MCF 10A (cell line): ENCODE measurements at regions not wholly inside any gene's neighbourhood (a gene's known extent, or its start where the extent isn't known, plus 50 kb on each side); places are given as distances from the start of the nearest gene placed in this dataset.

Source experiments
- BruUV-seq: library from RNA; stranded (reverse); fragments of 400-500 nt; replicated peaks from 2 replicates; lab custom pipeline; 2021; lab: Mats Ljungman, UMichigan
- CTCF ChIA-PET: fragments of 300-600 bp; sonication (Branson Sonifier 250); formaldehyde crosslinking; extraction: SDS; loops from one replicate; lab custom pipeline; 2021; ENCODE audit warnings: antibody characterized with exemption, inconsistent platforms; lab: Yijun Ruan, JAX
- POLR2A ChIA-PET: fragments of 300-600, 350-650 bp; sonication (Branson Sonifier 250); formaldehyde crosslinking; extraction: SDS; loops from one replicate; lab custom pipeline; 2020; ENCODE audit warnings: antibody characterized with exemption, inconsistent platforms; lab: Yijun Ruan, JAX
- DNase-seq: peaks from one replicate; pipeline ENCODE4 v3.0.0-alpha.2; 2018; ENCODE audit not compliant: unreplicated experiment
- H3K27ac Mint-ChIP-seq: one replicate; pipeline ENCODE4 v1.8.0; 2022; ENCODE audit warnings: mild to moderate bottlenecking, low read depth, mixed read lengths; ENCODE audit not compliant: unreplicated experiment
- H3K27me3 Mint-ChIP-seq: one replicate; pipeline ENCODE4 v1.8.0; 2022; ENCODE audit warnings: mixed read lengths; ENCODE audit not compliant: insufficient read depth, unreplicated experiment
- H3K36me3 Mint-ChIP-seq: one replicate; pipeline ENCODE4 v1.8.0; 2022; ENCODE audit warnings: mild to moderate bottlenecking, moderate library complexity, mixed read lengths; ENCODE audit not compliant: insufficient read depth, unreplicated experiment
- H3K4me1 Mint-ChIP-seq: one replicate; pipeline ENCODE4 v1.8.0; 2022; ENCODE audit warnings: mixed read lengths; ENCODE audit not compliant: insufficient read depth, unreplicated experiment
- H3K4me3 Mint-ChIP-seq: one replicate; pipeline ENCODE4 v1.8.0; 2022; ENCODE audit warnings: mild to moderate bottlenecking, moderate library complexity, mixed read lengths; ENCODE audit not compliant: unreplicated experiment
- H3K9me3 Mint-ChIP-seq: one replicate; pipeline ENCODE4 v1.8.0; 2022; ENCODE audit warnings: mixed read lengths; ENCODE audit not compliant: unreplicated experiment
- CTCF ChIP-seq: fragments of 200-600 bp; IDR thresholded peaks from one replicate; pipeline ENCODE4 v1.8.0; 2022; ENCODE audit warnings: antibody characterized with exemption, mild to moderate bottlenecking; ENCODE audit not compliant: unreplicated experiment
- intact Hi-C: fragments of 100-400 bp; cut with micrococcal nuclease; formaldehyde crosslinking; loops from 2 replicates; pipeline ENCODE4 v1.14.1; 2022

GRCh38 chr13:103302676-103303075 is 236.5 kb upstream of the SLC10A2 start:
- no TSS peak for BruUV-seq
- intact Hi-C loops: no loop called here
- H3K4me3 Mint-ChIP-seq: no peak overlapping the region
- ChIA-PET CTCF (interaction anchor here (0.8 kb wide), 1 partner anchor 12 kb away, joined by 3 read pairs; no protein-coding TSS in a partner anchor), POLR2A (interaction anchor here (0.6 kb wide), 1 partner anchor 670 kb away, joined by 3 read pairs; no protein-coding TSS in a partner anchor)
- H3K36me3 Mint-ChIP-seq: no peaks in the 10 kb centered on the region
- no peak overlapping the region for H3K27ac Mint-ChIP-seq
- H3K9me3 Mint-ChIP-seq: no peaks in the 10 kb centered on the region
- H3K4me1 Mint-ChIP-seq: no peaks in the 10 kb centered on the region
- H3K27me3 Mint-ChIP-seq: no peaks in the 10 kb centered on the region
- TF ChIP-seq CTCF: no peak
- DNase-seq: no peak

GRCh38 chr13:103299079-103299478 is 232.9 kb upstream of the SLC10A2 start:
- ChIA-PET CTCF (interaction anchor here (0.8 kb wide), 1 partner anchor 110 kb away, joined by 7 read pairs; no protein-coding TSS in a partner anchor), POLR2A (no interaction called here)
- DNase-seq: no peak
- no peaks in the 10 kb centered on the region for H3K27me3 Mint-ChIP-seq
- H3K4me3 Mint-ChIP-seq: no peak overlapping the region
- BruUV-seq: no TSS peak
- TF ChIP-seq CTCF: no peak
- intact Hi-C loops: no loop called here
- H3K27ac Mint-ChIP-seq: no peak overlapping the region
- no peaks in the 10 kb centered on the region for H3K36me3 Mint-ChIP-seq
- H3K9me3 Mint-ChIP-seq: no peaks in the 10 kb centered on the region
- H3K4me1 Mint-ChIP-seq: no peaks in the 10 kb centered on the region

- BruUV-seq: no TSS peak
- ChIA-PET CTCF (interaction anchor here (0.6 to 1.4 kb wide), 3 partner anchors 9 to 106 kb away, joined by 4 read pairs; no protein-coding TSS in a partner anchor), POLR2A (interaction anchor here (0.5 kb wide), 1 partner anchor 346 kb away, joined by 3 read pairs; no protein-coding TSS in a partner anchor)
- Mint-ChIP-seq H3K36me3 (no peaks in the 10 kb centered on the region), H3K4me3 (no peak overlapping the region), H3K9me3 (no peaks in the 10 kb centered on the region), H3K27me3 (no peaks in the 10 kb centered on the region), H3K4me1 (no peaks in the 10 kb centered on the region), H3K27ac (no peak overlapping the region)
- no peak for TF ChIP-seq CTCF
- intact Hi-C loops: no loop called here
- no peak for DNase-seq
Measured at GRCh38 chr13:103297083-103297482, 230.9 kb upstream of the SLC10A2 start.

GRCh38 chr13:103291798-103292572 is 225.8 kb upstream of the SLC10A2 start:
- no peak overlapping the region for H3K27ac Mint-ChIP-seq
- ChIA-PET CTCF (interaction anchor here (1.0 kb wide), 1 partner anchor 1279 kb away, joined by 3 read pairs; no protein-coding TSS in a partner anchor), POLR2A (interaction anchor here (0.6 to 1.3 kb wide), 2 partner anchors 16 to 44 kb away, joined by 3 read pairs; no protein-coding TSS in a partner anchor)
- H3K9me3 Mint-ChIP-seq: no peaks in the 10 kb centered on the region
- H3K27me3 Mint-ChIP-seq: no peaks in the 10 kb centered on the region
- no peak for TF ChIP-seq CTCF
- no peaks in the 10 kb centered on the region for H3K36me3 Mint-ChIP-seq
- H3K4me3 Mint-ChIP-seq: no peak overlapping the region
- no peak for DNase-seq
- no TSS peak for BruUV-seq
- intact Hi-C loops: no loop called here
- peaks cover 8% of the 10 kb centered on the region for H3K4me1 Mint-ChIP-seq
